Epidermal melanocyte (primary cell): ENCODE measurements at regions not wholly inside any gene's neighbourhood (a gene's known extent, or its start where the extent isn't known, plus 50 kb on each side); places are given as distances from the start of the nearest gene placed in this dataset.

Experiments used
- DNase-seq: peaks from one replicate; pipeline ENCODE4 v3.0.0; 2011; ENCODE audit warnings: low spot score; ENCODE audit not compliant: insufficient read length

DNA sequence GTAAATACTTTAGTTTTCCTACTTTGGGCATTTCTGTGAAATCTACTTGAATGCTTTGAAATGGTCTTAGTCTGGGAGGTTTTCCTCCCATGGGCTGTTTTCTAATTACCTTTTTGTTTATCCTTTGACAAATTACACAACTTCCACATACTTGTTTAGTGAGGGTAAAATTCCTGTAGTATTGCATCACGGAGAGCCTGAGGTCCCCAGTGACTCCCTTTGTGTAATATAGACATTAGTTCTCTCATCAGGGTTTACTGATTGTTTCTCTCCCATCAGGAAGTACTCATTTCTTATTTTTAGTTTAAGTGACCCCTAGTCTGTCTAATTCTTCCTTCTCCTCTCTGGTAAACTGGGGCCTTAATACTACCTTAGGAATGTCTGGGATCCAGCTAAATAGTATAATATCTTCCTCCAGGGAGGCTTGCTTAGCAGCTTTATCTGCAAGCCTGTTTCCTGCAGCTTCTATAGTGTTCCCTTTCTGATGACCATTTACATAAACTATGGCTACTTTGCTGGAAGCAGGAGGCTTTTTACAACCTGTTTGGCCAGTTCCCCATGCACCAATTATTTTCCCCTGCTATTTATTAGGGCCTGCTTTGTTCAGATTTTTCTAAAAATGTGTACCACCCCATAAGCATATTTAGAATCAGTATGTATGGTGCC is 87.2 kb upstream of the XCR1 start:
- no peak for DNase-seq

DNA sequence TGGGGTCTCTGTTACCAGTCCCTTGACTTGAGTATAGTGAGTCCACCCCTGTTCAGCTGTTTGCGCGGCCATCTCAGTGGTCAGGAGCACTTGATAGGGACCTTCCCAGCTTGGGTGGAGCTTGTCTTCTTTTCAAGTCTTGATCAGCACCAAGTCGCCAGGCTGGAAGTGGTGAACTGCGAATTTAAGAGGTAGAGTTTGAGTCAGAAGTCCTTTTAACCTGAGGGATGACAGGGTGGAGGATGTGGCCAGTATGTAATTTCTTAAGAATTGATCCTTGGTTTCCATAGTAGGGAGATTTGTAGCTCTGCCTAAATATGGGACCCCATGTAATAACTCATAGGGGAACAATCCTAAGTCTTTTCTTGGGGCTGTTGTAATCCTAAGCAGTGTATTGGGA is 86.3 kb upstream of the XCR1 start:
- DNase-seq = no peak

DNA sequence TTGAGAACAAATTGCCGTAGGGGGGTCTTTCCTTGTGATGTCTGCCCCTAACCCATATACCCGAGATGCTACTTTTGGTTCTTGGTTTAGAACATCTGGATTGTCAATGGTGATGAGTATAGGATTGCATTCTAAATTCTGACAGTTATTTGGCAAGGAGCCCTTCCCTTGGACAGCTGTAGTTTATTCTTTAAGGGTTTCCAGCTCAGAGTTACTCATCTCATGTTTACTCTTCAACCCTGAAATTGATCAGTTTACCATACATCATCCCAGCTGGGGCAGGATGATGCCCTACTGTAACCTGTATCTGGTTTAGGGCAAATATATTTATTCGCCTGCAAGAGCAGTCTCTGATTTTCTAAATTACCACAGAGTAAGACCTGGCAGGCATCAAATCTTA is 85.7 kb upstream of the XCR1 start:
- DNase-seq = no peak

DNA sequence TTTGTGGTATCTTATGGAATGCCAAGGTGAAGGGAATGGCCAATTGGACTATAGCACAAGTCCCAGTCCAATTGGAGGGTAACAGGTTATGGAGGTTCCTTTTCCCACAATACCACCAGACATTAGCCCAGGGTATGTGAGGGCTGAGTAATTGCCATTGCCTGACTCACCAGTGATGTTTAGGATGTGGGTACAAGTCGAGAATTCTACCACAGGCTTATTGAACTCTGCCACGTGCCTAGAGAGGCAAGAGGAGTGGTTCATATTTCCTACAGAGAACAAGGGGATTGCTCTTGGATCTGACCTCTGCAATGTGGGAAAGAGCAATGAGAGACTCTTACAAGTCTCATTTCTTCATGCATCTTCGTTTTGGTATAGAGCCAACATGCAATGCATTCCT is 85.0 kb upstream of the XCR1 start:
- DNase-seq = no peak

DNA sequence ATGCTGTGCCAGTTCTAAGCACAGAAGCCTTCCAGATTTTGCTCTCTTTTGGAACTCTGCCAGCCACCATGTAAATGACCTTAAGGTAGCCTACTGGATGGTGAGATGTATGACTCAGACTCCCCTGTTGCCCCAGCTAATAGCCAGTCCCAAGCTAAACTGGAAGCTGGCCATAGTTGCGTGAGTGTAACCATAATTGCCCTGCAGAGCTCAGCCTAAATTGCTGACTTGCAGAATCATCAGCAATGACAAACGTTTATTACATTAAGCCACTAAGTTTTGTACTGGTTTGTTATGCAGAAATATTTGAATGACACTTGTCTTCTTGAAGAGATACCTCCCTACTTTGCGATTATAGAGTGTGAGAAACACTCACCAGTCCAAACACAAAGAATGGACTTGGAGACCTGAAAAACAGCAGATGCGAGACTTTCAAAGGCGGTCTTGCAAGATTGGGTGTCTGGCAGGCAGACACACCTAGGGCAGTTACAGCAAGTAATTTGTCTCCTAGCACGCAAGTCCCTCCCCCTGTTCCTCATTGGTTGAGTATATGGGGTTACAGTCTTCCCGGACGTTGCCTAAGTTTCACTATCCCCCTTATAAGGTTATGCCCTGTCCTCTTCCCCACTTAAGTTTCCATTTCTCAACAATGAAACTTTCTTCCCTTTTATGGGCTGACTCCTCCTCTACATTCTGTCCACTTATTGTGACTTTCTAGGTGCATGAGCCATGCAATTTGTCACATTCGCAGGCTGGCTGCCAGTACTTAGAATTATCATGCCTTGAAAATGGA is 83.6 kb upstream of the XCR1 start:
- no peak for DNase-seq

DNA sequence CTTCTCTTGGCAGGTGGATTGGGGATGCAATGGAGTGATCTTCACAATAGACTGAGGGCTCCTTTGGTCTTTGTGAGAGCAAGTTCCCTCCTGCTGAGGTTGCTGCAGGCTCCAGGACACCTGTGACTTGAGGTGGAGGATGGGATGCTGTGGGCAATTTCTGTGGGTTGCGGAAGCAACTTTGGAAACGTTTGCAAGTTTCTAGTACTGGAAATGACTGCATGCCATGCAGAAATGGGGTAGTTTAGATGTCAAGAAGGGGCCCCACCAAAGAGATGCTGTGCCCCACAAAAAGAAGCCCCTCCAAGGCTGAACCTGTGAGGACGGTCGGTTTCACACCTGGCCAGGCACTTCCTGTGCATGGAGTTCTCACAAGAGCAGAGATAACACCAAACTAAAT is 80.4 kb upstream of the XCR1 start:
- DNase-seq = no peak

DNA sequence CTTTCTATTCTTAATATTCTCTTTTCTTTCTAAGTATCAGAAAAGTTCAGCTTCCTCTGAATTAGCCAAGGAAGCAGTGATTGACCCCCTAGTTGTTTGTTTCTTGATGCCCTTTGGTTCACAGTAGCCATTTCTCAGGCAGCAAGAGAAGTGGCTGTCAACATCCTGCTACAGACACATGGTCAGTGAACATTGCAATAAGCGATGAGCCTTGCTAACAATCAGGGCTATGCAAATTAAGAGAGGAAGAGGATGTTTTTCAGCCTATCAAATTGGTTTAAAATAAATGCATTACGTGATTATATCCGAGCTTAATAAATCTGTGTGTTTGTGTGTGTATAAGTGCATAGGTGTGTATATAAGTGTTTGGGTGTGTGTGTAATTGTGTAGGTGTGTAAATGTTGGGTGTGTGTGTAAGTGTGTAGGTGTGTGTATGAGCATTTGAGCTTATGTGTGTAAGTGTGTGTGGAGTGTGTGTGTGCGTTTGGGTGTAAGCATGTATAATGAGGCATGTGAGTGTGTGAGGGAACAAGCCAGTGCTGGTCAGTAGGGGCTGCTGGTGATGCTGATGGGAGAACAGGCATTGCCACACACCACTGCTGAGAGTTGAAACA is 78.1 kb upstream of the XCR1 start:
- DNase-seq = no peak

DNA sequence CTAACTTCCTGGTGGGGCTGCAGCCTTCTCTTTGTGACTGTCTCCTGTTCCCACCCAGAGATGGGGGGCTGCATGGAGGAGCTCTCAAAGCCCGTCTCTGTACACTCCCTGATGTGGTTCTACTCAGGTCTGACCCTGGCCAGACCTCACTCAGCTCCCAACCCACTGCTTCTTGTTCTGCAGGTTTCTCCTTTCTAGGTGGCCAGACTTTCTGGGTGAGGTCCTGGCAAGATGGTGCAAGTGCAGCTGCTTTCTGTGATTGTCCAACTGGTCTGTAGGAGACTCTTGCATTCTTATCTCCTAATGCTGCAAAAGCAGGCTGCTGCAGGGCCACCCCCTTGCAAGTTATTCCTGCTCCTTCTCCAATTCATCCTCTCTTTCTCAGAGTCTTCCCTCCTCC is 77.4 kb upstream of the XCR1 start:
- no peak for DNase-seq

DNA sequence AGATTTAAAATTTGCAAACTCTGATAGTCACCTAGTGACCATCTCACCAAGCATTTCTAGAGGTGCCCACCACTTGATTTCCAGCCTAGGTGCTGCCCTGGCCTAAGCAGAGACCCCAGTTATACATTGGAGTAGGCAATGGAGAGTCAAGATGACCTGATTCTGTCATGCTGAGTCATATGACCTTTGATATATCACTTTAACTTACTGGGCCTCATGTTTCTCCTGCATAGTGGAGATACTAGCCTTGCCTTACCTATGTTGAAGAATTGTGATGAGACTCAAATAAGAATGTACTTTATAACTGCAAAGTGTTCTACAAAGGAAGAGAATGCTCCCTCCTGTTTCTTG is 75.5 kb upstream of the XCR1 start:
- no peak for DNase-seq

DNA sequence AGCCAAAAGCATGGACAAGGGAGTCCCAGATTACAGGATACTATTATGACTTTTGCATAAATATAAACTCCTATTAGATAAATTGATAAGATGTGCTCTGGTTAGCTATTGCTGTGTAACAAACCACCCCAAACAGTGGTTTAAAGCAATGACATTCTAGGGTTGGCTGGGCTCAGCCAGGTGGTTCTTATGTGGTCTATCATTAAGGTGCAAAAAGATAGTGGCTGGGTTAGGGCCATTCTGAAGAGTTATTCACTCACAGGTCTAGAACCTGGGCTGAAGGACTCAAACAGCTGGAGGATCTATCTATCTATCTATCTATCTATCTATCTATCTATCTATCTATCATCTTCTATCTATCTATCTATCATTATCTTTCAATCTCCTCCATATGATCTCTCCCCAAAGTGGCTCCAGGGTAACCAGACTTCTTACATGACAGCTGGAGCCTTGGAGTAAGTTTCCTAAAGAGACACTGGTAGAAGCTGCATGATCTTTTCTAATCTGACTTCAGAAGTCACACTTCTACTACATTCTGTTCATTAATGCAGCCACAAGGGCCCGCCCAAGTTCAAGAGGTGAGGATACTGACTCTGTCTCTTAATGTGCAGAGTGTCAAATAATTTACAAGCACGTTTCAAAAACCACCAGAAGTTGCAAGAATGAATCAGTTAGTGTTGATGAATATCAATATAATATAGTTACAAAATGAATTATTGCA is 74.9 kb upstream of the XCR1 start:
- DNase-seq = no peak

DNA sequence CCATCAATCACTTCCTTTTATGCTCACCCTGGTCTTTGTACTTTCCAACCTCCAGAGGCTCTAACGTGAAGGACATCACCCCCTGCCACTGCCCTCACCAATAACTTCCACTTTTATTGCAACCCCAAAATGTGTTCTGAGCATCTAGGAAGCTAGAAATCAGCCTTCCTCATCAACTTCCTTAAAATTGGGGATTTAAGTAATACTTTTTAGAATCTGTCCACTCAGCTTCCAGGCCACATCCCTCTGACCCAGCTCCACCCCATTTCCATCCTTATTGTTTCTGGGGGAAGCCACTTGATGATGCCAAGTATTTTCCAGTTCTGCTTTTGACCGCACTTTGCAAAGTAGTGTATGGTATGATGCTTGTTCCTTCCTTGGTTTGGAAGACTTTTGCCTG is 73.5 kb upstream of the XCR1 start:
- no peak for DNase-seq

DNA sequence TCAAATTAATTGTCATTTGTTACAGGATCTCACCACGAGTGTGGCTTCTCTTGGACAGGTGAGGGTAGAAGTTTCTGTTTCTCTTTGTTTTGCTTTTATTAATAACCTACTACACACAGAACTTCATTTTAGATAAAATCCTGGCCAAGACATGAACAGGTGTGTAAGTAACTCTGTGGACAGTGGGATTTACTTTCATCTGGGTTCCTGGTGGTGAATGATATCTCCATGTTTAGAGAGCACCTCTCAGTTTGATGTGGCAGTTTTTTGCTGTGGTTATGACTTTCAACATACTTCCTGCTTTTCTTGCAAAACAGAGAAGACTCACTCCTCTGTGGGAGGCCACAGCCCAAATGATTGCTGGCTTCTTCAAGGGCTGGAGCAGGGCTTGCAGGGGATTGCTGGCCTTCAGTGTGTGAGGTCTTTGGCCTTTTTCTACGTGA is 71.1 kb upstream of the XCR1 start:
- DNase-seq = no peak

DNA sequence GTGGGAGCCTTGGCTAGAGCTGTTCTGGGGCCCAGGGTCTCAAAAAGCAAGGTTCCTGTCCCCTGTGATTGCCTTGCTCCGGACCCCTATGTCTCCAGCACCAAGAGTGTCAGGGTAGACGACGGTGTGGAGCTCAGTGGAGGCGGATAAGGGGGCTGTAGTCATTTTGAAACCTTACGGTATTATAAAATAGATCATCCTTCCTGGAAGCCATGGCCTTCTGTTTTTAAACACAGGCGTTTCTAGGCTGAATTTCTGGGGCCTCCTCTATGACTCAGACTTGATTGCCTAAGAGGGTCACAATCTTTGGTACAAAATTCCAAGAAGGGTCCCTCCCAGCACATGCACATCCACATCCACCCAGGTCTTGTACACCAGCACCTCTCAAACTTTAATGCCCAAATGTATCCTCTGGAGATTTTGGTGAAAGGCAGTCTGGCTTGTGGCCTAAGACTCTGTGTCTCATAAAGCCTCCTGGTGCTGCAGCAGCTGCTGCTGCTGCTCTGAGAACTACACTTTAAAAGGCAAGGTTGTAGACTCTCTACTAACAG is 70.5 kb upstream of the XCR1 start:
- no peak for DNase-seq

DNA sequence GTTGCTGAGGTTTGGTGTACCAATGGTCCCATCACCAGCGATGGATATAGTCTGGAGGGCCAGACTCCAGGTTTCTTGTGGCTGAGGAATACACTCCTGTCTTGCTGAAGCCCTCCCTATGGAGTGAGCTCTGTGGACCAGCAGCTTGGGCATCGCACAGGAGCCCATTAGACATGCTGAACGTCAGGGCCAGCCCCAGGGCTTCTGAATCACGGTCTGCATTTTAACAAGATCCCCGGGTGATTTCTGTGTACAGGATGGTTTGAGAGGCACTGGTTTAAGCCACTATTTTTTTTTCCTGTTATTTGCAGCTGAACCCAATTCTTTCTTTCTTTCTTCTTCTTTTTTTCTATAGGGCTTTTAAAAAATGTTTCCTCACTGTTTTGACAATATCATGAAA is 69.5 kb upstream of the XCR1 start:
- DNase-seq = no peak

DNA sequence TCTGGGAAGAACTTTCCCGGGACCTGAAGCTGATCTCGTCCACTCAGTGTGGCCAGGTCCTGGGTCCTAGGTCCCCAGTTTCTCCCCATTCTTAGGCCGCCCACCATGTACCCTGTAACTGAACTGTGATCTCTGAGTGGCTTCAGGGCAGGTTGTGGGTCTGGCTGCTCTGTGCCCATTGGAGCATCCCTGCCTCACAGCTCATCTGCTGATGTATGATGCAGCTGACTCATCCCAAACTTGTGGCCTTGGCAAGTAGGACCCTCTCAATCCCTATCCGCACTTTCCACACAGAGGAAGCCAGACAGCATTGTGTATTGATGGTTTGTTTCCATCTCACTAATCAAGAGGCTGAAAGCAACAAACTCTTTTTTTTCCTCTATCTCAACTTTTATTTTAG is 69.1 kb upstream of the XCR1 start:
- DNase-seq = no peak

DNA sequence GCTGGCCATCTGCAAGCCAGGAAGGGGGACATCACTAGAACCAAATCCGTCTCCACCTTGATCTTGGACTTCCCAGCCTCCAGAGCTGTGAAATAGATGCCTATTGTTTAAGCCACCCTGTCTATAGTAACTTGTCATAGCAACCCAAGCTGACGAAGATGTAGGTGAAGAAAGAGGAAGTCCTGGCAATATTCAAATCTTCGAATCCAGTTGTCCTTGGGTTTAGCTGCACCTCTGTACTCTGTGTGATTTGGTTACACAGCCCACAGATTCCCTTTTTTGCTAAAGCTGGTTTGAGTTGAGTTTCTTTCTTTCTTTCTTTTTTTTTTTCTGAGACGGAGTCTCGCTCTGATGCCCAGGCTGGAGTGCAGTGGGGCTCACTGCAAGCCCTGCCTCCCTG is 68.0 kb upstream of the XCR1 start:
- DNase-seq = no peak

DNA sequence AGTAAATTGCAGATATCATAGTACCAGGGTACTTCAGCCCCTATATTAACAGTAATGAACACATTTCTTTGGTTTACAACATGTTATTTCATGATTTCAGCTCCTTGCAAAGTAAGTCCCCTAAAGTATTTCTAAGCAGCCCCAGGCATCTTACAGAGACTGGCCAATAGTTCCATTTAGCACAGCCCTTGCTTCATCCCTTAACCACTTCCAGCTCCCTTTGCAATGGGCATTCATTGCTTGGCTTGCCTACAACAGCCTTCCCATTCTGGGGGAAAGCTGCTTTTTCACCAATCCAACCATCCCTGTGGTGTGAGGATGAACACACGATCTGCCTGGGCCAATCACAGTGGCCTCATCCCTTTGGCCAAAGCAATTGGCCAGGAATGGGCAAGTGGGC is 67.2 kb upstream of the XCR1 start:
- no peak for DNase-seq

DNA sequence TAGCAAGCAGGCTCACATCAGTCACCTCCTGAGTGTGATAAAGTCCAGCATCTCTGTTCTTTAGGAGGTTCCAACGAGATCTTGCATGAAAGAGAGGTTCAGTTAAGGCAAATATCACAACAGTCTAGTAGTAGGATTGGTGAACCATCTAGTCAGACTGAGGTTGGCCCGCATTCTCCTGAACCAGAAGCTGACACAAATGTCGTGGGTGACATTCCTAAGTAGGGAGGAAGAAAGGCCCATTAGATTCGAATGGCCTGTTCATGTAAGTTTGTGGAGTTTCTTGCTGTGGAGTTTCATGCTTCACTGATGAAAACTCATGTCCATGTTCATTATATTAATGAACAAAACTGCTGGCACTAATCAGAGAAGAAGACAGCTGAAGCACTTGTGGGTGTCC is 66.7 kb upstream of the XCR1 start:
- no peak for DNase-seq

DNA sequence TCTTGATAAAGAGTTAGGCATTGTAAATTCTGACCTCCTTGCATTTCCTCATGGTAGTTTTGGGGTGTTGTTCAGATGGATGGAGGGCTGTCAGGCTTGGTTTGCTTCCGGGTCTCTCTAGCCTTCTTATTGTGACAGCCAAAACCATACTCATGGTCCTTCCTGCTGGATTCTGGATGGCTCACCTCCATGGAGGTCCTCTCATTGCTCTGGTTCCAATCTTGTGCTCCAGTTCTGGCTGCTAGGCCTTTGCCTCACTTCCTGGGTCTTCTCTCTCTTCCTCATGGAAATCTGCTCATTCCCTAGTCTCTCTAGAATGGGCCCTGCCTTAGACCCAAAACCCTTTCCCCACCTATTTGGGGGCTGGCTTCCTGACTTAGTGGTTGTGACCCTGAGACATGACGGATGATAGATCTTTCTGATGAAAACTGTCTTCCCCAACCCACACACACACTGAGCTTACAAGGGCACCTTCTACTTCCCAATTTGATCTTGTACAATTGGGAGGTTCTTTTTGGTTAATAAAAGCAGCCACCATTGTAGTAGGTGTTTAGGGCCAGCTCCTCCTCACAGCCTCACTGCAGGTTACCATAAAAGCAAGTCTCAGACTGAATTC is 66.2 kb upstream of the XCR1 start:
- no peak for DNase-seq

DNA sequence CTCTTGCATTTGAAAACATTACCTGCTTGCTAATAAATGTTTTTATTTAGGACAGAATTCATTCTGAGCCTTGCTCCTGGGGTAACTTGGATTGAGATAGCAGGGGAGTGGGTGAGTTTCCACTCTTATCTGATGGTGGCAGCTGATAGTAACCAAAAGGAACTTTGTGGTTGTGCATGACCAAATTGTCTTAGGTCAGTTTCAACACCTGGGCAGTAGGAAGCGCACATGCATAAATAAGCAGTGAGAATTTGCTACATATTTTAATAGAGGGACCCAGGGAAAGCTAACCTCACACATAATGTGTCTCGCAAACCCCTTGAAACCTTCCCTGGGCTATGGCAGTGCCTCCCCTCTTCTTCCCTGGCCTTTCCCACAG is 65.4 kb upstream of the XCR1 start:
- no peak for DNase-seq
